ENCODE measurements at regions not wholly inside any gene's neighbourhood (a gene's known extent, or its start where the extent isn't known, plus 50 kb on each side); places are given as distances from the start of the nearest gene placed in this dataset.

DNA sequence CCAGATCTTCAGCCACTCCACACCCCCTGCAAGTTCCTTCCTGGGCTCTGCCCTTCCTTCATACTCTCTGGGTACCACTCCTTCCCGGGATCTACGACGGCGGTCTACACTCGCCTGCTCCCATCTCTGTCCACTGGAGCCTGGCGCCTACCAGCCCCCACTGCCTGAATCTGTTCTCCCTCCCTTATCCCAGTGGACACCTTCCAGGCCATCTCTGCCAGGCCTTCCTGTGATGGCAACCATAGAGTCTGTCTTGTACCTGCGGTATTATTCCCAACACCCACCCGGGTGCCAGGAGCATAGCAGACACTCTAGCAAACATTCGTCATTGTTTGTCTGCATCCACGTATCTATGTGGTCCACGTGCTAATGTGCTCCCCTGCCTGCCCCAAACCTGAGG is 140.9 kb downstream of the ZFP36L2 start:
- no peak for DNase-seq

DNA sequence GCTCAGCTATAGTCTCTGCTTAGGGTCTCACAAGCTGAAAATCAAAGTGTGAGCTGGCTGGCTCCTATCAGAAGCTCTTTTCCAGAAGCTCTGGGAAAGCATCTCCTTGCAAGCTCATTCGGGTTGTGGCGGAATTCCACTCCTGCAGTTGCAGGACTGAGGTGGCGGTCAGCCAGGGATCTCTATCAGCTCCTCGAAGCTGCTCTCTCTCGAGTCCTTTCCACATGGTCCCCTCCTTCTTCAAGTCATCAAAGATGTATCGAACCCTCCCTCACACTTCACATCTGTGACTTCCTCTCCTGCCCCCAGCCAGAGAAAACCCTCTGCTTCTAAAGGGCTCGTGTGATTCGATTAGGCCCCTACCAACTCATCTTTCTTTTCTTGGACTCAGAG is 141.7 kb downstream of the ZFP36L2 start:
- DNase-seq, result no peak

DNA sequence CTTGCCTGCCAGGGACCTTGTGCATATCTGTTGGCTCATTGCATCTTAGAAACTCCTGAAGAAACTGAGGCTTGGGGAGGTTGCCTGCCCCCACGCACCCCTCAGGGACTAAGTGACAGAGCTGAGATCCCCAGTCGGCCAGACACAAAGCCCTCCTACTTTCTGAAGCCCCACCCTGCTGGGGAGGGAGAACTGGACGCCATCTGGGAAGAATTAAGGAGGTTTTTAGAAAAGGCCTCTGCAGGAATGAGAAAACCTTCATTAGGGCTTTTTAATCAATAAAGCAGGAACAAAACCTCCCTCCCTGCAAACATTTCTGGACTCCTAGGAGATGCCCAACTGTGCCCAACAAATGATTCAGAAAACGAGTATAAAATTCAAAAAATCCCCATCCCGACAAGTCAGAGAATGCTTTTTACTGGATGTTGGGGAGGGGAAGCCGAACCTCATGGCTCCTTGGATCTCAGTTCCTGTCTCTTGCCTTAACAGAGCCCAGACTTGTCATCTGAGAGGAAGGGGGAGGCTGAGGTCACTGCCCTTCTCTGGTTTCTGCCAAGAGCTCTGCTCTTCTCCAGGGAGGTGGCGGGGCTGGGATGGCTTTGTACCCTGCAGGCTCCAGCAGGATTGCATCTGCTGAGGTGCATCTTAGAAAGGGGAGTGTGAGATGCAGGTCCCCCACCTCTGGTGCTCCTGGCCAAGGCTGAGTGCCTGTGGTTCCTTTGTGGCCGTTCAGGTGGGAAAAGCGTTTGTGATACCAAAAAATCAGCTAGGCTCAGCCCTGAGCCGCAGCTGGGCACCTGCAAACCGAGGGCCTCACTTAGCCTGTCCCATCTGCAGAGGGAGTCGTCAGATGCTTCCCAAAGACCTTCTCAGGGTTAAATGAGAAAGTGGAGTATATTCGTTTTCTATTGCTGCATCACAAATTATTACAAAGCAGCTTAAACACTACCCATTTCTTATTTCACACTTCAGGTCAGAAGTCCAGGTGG is 142.4 kb downstream of the ZFP36L2 start:
- DNase-seq, result peak in 10 of 14 donors; percentile 11 to 80 (median 58)

DNA sequence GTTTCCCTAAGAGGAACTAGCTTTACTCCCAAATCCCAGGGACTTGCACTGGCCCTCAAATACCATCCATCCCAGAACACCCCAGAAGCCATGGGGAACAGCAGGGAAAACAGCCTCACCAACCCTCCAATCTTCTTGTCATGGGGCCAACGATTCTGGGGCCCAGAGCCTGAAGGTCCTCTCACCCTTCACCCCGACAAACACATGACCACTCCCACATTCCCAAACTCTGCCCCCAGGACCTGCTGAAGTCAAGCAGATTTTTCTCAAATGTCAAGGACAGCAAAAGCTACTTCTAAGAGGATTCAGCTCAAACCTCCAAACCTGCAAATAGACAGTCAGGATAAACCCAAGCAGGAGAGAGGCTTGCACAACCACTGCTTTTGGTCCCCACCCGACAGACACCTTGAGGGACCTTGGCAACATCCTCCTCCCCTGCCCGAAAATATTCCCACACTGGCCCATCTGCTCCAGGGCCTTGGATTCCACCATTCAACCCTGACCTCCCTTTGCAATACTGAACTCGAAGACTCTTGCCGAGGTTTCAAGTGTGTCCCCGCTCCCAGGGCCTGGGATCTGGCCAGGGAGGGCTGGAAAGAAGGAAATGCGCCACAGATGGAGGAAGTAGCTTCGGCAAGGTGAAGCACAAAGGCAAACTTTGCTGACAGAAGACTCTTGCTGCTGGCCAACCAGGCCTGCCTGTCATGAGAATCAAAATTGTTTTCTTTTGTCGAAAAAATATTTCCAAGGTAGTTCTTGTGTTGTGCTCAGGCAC is 143.3 kb downstream of the ZFP36L2 start:
- DNase-seq, result no peak

DNA sequence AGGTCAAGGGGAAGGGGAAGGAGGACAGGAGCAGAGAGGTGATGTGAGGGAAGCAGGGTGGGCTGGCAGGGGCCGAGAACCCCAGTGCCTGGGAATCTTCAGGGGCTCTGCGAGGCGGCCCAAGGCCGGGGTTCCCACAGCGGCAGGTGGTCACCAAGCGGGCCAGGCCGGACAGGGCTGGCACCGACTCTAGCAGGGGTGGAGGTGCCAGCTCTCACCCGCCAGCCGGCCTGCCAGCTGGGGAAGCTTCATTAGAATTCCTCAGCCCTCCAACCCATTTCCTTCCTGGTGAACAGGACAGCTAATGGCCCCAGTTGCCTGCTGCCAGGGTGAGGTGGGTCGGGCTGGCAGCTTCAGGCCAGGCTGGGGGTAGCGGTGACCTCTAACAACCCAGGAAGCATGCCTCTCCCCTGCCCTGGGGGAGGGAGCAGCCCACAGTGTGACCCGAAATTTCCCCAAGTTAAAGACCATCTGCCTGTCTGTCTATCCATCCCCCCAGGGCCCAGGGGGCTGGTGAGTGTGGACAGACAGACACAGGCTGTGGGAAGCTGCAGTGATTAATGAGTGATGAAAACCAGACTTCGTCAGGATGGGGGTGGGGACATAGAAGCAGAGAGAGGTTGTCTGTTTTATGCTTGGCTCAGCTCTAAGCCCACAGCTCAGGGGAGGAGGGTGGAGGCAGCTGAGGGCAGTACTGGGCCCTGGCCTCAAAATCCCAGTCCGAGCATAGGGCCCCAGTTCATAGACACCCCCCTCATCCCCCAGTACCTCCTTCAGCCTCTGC is 144.1 kb downstream of the ZFP36L2 start:
- peak in 3 of 14 donors; percentile 41 to 72 (median 54) for DNase-seq

DNA sequence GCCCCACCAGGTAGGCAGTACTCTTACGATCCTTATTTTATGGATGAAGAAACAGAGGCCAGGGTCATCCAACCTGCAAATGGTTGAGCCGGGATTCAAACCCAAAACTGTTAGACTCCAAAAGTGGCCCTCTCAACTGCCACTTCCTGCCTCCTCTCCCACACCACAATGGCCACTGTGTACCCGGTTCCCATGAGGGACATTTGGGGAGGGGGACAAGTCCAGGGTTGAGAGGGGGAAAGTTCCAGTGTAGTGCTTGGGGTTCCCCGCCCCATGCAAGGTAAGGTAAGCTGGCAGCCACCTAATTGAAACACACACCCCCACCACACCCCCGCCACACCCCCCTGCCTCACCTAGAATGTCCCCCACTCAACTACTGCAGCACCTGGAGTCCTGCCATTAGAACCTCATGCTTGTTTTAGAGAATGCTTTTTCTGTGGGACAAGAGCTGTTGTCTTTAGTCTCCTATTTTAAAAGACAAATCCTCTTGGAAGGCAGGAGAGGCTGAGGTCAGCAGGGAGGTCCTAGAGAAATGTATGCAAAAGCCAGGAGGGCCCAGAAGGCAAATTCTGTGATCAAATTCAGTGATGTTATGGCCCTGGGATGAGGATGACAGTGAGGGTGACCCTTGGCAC is 145.2 kb downstream of the ZFP36L2 start:
- DNase-seq, result no peak

DNA sequence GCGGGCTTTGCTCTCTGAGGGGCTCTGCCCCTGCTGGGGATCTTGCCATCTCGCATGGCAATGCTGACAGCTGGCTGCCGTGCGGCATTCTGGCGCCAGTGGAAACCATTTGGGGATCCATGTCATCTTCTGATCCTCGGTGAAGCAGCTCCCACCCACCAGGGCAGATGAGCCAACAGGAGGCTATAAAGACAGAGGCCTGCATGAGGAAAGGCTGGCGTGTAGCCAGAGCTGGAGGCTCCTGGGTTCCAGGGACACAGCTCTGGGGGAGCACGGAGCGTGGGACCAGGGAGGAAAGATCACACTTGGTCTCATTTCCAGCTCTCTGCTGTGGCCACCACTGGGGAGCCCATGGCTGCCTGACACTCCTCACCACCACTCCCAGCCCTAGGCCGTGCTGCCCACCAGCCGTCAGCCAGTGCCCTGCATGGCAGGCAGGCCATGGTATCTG is 145.8 kb downstream of the ZFP36L2 start:
- no peak for DNase-seq

DNA sequence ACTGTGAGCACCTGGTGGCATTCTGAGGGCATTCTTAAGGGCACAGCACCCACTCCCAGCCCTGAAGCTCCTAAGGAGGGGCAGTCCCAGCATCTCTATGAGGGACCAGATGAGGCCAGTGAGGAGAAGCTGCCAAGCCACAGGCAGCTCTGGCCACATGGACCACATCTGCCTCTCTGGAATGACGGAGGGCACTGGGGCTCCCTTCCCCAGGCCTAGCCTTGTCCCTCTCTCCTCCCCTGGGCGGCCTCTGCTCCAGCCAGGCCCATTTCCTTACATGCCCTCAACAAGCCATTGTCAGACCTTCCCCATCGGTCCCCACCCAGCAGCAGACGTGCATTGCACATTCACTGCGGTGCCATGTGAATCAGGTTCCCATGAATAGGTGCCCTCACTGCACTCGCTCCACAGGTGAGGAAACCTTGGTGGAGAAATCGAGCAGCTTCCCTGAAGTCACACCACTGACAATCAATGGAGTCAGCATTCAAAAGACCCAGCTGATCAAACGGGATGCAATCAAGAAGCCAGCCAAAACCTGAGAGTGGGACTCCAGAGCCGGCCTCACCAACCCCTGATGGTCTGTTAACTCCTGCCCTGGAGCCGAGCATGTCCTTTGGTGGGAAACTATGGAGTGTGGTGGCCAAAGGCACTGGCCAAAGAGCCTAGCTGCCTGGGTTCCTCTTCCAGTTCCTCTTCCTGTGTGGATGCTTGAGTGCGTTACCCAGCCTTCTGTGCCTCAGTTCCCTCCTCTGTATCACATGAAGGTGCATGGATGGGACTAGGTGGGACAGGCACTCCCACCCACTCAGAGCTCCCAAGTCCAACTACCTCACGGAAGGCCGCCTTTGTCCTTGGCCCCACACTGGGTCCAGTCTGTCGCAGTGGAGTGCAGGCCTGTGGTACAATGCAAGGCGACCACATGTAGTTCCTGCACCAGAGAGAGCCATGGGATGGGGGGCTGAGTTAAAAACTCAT is 147.3 kb downstream of the ZFP36L2 start:
- DNase-seq, result no peak

DNA sequence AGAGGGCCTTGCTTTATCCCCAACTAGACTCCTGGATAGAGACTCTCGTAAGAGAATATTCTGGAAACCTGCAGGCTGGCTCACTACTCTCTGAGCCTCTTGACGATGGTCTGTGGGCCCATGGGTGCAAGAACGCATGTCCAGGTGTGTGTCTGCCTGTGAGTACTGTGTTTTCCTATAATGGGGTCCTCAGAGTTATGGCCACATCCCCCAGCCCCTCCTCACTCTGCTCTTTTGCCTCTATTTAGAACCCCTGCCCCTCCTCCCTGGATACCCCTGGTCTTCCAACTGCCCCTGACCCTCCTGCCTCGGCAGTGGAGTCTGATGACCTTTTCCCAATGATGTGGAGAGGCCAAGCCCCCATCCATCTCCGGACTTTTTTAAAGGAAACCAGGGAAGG is 148.1 kb downstream of the ZFP36L2 start:
- no peak for DNase-seq

DNA sequence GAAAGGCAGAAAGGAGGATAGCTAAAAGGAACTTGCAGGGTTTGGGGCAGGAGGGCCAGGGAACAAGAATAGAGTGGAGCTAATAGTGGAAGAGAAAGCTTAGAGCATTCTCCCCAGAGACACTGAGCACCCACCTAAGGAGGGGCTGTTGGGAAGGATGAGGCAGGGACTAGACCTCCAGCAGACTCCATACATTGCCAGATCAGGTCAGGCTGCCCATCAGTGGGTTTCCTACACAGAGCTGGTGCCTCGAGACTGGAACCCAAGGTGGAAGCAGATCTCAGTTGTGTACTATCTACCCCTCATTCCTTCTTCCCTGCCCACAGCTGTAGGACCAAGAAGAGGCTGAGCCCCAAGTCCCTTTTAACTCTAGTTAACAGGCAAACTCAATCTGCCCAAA is 148.5 kb downstream of the ZFP36L2 start:
- DNase-seq, result no peak

DNA sequence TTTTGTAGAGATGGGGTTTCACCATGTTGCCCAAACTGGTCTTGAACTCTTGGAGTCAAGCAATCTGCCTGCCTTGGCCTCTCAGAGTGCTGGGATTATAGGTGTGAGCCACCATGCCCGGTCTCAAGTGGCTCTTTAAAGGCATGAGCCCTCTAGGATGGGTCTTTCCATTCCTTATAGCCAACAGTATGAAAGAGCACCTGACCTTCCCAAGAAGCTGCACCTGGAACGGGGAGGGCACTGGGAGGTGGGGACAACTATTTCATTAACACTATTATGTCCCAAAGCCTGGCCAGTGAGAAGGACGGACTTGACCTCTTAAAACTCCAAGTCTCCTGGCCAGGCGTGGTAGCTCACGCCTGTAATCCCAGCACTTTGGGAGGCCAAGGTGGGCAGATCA is 149.7 kb downstream of the ZFP36L2 start:
- no peak for DNase-seq

DNA sequence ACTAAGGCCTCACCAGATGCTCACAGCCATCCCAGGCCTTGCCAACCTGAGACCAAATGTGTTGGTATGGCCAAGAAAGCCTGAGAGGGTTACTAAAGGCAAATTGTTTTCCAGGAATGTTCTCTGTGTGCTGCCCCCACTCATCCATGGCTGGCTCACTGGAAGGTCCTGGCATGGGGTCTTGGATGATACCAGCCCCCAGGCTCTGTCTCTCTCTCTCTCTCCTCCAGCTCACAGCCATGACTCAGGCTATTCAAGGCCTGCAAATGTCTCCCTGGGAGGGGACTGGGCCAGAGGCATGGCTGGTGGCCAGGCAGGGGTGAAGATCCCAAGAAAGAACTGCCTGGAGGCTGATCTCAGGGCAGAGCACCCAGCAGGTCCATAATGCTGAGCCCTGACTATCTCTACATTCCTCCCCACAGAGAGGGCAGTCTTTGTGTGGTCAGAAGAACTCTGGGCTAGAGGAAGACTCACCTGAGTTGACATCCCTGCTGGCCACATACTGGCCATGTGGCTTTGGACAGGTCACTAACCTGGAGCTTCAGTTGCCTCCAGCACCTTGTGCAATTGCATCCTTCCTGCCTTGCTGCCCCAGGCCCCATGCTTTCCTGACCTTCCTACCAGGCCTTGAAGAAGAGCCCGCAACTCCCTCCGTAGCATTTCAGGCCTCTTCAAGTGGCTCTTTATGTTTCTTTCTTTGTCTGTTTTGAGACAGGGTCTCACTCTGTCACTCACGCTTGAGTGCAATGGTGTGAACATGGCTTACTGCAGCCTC is 150.4 kb downstream of the ZFP36L2 start:
- DNase-seq, result peak in 2 of 14 donors; percentile 44 to 79

DNA sequence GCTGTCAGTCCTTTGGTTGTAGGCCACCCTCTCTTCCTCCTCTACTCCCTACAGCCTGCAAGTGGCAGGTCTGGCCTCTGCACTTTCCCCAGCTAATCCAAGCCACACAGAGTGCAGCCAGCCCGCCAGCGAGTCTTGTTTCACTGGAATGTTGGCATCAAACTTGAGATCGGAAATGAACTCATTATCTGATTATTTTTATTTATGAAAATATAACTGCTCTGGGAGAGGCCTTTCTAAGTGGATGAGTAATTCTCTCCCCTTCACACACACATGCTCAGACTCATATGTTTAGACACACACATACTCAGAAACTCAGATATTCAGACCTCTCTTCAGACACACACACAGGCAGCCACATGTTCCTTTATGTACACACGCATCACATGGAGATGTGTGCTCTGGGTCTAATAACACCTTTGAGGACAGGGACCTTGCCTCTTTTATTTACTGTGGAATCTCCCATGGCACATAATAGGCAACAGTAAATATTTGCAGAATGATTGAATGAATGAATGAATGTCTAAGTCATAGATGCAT is 151.3 kb downstream of the ZFP36L2 start:
- DNase-seq, result no peak

DNA sequence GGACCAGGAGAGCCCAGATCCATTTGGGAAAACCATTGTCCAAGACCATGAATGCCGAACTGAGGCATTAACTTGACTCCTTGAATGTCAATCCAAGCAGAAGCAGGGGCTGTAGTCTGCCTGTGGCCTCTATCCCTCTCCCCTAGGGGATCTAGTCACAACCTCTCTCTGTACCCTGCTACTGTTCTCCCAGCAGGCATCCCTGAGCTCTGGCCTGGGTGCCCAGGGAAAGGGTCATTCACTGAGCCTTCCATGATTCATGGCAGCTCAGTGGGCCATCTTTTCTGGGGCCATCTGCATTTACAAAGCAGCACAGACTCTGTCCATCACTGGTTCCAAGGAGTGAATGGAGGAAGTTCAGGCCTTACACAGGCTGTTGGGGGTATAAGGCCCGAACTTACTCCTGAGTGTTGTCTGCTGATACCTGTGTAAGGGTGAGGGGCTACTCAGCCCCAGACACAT is 151.8 kb downstream of the ZFP36L2 start:
- no peak for DNase-seq

DNA sequence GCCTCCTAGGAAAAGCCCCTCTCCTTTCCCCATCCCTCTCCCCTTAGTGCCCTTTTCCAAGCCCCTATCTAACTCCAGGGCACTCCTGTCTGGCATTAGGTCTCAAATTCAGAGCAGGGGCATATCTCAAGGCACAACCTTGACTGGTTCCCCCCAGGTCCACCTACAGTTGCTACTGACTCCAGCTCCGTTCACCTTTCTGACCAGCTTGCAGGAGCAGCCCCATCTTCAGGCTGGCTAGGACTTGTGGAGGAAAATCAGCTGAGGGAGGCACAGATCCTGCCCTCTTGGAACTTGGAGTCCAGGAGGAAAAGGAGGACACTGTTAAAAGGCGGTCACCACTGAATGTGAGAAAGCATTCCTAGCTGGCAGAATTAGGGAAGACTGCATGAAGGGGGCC is 152.4 kb downstream of the ZFP36L2 start:
- DNase-seq, result no peak

DNA sequence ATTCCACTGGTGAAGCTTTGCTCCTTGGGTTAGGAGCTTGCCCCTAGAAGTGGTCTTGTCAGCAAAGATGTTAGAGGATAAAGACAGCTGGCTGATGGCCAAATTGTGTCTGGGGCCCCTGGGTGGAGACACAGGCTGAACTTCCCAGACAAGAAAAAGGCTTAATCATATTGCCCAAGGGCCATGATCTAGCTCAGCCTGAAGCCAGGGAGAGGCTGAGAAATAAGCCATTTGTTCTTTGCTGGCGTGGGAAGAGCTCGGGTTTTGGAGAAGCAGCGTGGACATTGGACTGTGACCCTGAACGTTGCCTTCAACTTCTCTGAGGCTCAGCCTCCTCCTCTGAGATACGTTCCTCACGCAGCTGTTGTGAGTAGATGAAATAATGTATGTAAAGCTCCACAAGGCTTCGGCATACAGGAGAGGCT is 153.0 kb downstream of the ZFP36L2 start:
- no peak for DNase-seq

DNA sequence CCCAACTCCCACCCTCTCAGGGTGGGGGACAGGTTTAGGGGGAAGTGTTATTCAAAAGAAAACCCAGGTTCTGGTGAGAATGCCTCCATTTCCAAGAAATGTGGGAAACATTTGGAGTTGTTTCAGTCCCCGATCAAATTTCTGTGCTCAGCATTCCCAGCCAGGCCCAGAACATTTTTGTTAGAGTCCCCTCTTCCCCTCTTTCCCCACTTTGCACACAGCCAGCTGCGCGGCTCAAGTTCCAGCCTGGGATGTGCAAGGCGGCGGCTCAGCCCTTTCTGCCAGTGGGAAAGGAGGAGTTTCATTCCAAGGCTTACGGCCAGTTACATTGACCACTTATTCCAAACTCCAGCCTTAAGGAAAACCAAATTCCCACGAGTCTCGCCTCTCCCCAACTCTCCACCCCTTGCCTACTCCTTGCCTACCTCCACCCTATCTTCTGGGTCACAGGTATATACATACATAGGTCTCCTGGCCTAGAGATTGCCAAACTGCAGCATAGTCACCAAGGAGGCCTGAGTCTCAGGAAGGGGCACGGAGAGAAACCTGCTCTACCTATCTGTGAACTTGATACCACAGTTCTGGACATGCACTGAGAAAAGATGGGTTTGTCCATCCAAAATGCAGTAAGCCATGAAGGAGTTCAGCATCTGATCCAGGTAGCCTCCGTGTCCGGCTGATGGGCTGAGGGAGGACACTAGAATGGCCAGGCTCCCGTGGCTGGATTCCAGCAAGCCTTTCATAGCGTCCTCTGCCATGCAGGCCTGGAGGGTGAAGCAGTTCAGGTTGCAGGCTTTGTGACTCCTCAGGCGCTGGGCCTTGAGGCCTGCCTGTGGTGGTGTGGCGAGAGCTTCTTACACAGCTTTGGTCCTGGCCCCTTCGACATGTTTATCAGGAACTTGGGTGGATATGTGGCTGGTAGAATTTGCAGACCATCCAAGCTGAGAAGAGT is 154.5 kb downstream of the ZFP36L2 start:
- DNase-seq, result no peak
